Urothelium cell line (cell line): ENCODE measurements at regions not wholly inside any gene's neighbourhood (a gene's known extent, or its start where the extent isn't known, plus 50 kb on each side); places are given as distances from the start of the nearest gene placed in this dataset.

Source experiments
- DNase-seq: peaks from one replicate; pipeline ENCODE4 v3.0.0; 2011; ENCODE audit warnings: low spot score, mixed read lengths
- FAIRE-seq: peaks from 2 replicates; lab custom pipeline; 2011; peaks lifted over from hg19 to GRCh38; lab: Jason Lieb, UNC

GRCh38 chr16:87244636-87245197 is 72.5 kb downstream of the C16orf95 start:
- FAIRE-seq, result no peak
- DNase-seq, result no peak

- DNase-seq (no peak), FAIRE-seq (no peak)
Observed at GRCh38 chr16:87245511-87245910, 71.7 kb downstream of the C16orf95 start.

GRCh38 chr16:87246269-87247065 is 70.7 kb downstream of the C16orf95 start:
- DNase-seq (no peak), FAIRE-seq (no peak)

- FAIRE-seq, result no peak
- no peak for DNase-seq
Observed at GRCh38 chr16:87248714-87249113, 68.5 kb downstream of the C16orf95 start.

- no peak for FAIRE-seq
- DNase-seq, result no peak
Observed at GRCh38 chr16:87249425-87249824, 67.8 kb downstream of the C16orf95 start.

- no peak for FAIRE-seq
- no peak for DNase-seq
Observed at GRCh38 chr16:87250431-87250960, 66.7 kb downstream of the C16orf95 start.

- FAIRE-seq, result no peak
- no peak for DNase-seq
Observed at GRCh38 chr16:87252269-87252970, 64.8 kb downstream of the C16orf95 start.
